ENCODE measurements at regions not wholly inside any gene's neighbourhood (a gene's known extent, or its start where the extent isn't known, plus 50 kb on each side); places are given as distances from the start of the nearest gene placed in this dataset.
A peak's percentile ranks its signal among the peaks of the same experiment; 100 is the strongest.
"Not testable (repeated sequence)": the region's sequence is repeated elsewhere in the genome, so short reads cannot be mapped to it uniquely, and the experiment has no call there.

- no peak for DNase-seq
Observed at GRCh38 chr12:131364903-131365820, 345.7 kb upstream of the SFSWAP start.

- DNase-seq = no peak
Observed at GRCh38 chr12:131365821-131366260, 345.0 kb upstream of the SFSWAP start.

- DNase-seq = no peak
Observed at GRCh38 chr12:131366261-131366871, 344.5 kb upstream of the SFSWAP start.

- not testable (repeated sequence) for DNase-seq
Observed at GRCh38 chr12:131367067-131367982, 343.6 kb upstream of the SFSWAP start.

DNA sequence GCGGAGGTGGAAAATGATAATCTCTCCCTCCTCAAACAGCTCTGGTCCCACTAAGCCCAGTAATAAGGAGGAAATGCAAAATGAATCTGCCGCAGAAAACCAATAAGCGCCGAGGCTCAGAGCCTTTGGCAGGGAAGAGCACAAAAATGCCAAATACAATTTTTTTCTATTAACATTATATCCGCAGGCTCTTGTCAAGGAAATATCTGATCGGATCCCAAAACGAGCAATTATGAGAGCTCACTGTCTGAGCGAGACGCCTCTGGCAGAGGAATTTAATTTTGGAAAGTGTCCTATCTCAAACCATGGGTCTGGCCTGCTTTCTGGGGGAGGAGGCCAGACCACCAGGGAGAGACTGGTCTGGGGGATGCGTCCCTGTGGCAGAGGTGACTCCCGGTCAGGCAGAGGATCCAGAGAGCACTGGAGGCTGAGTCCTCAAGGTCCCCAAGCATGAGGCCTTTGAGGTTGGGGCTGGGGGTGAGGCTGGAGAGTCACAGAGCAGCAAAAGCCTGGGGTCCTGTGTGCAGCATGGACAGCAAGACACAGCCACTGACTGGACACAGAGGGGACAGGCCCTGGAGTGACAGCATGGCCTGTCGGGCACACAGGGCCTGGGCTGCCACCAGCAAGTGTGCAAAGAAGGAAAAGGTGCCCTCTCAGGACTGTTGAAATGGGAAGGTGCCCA, 342.8 kb upstream of the SFSWAP start:
- no peak for DNase-seq

DNA sequence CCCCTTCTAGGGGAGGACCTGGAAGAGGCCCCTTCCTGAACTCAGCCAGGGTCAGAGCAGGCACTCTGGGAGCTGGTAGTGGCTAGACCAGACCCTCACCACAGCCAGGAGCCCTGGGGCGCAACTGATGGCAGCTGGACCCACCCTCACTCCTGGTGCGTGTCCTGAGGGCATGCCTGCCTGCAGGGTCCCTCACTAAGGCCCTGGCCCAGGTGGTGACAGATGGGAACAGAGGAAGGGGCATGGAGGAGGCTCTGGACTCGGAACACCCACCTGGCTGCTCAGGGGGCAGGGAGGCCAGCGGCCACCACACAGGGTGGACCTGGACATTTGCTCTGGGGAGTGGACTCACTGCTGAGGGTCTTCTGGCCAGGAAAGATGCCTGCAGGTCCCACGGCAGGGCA, 342.2 kb upstream of the SFSWAP start:
- DNase-seq = no peak

DNA sequence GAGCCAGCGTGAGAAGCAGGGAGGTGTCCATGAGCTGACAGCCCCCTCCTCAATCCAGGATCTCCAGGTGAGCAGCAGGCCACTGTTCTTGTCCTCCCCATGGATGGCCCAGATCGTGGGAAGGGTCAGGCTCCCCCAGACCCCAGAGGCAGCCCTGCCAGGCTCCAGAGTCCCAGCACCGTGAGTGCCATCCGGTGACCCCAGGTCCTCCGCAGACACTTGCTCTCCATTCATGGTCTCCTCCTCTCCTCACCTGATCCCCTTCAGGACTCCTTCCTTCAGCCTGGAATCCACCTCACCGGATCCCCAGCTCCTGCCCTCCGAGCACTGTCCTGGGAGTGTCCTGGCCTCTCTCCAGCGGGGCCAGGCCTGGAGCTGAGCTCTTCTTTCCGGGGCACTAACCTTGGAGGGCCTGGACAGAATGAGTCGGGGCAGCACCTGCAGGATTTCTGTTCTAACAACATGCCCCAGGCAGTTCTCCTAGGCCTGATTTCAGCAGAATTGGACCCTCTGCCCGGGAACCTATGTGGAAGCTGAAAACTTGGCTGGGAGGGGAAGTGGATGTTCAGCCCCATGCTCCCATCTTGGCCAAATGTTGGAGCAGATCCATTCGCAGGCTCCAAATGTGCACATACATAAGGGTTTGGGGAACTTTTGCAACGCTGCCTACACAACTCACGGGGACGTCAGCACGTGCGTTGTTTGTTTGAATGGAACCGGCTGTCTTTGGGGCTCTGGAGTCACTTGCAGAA, 341.6 kb upstream of the SFSWAP start:
- no peak for DNase-seq

DNA sequence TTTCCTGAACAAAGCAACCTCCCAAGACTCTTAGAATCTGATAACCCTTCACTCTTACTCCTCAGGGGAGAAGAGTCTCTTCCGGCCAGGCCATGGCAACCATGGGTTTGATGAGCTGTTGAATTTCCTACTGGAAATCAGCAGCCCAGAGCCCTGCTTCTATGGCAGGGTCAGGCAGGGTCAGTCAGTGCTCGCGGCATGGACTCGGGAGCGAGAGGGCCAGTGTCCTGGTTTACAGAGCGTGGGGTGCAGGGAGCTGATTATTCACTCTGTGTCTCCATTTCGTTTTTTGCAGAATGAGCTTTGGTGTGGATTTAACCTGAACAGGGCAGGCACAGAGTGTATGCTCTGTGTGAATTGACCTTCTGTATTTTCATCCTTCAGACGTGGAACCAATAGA, 340.6 kb upstream of the SFSWAP start:
- DNase-seq = no peak

DNA sequence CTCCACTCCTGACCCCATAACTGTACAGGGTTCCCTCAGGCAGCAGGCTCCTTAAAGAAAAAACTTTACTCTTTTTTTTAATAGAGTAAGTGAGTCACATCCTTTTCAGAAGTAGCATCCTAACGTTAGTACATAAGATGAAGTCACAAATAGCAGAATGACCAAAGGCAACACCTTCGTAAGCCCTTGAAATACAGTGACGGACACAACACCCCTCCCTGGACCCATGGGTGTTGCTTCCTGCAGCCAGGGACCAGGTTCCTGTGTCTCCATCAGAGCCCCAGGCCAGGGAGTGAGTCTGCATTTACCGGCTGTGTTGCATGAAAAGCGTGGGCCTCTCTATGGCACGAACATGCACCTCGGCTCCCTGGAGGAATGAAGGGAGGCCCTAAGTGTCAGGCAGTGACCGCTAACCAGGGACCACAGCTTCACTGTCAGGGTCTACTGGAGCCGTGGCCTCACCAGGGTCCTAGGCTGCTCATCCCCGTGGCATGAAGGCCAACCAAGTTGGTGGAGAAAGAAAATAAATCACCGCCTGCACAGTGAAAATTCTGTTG, 340.0 kb upstream of the SFSWAP start:
- no peak for DNase-seq

DNA sequence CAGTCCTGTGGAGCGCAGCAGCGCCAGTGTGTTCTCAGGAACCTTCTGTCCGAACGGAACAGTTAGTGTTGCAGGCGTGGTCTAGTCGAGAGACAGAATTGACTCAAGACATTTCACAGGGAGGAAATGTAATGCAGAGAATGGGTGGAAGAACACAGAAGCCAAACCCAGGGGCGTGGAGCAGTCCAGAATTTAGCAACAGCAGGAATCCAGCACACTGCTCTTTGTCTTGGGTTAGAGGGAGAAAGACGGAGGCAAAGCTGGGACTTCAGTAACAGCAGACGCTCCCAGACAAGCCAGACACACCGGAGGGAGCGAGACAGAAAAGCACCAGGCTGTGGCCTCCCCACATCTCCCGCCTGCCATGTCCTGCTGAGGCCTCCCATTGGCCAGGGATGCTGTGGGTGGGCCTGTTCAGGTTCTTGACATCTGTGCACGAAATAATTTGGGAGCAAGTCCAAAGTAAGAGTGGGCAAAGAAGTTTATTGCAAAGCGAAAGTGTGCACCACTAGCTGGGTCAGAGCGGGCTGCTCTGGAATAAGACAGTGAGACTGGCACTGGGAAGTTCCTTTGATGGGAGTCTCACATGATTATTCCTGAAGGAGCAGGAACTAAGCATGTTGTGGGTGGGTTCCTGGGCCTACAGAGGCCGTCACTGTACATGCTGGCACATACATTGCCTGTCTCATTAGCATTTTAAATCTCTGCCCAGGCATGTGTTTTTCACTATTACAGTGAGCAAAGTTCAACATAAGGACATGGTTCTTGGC, 339.3 kb upstream of the SFSWAP start:
- peak; percentile 3 for DNase-seq

DNA sequence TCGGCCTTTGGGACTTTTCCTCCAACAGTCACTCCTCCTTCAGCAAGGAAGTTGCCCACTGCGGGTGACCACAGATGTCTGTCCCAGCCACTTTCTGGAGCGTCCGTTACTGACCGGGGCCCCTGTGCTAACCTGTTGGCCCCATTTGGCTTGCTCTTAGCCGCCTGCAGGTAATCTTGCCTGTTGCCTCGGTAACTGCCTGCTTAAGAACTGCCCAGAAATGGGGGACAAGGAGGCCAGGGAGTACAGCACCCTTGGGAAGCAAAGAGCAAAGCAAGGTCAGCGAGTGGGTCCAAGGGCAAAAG, 338.8 kb upstream of the SFSWAP start:
- no peak for DNase-seq

DNA sequence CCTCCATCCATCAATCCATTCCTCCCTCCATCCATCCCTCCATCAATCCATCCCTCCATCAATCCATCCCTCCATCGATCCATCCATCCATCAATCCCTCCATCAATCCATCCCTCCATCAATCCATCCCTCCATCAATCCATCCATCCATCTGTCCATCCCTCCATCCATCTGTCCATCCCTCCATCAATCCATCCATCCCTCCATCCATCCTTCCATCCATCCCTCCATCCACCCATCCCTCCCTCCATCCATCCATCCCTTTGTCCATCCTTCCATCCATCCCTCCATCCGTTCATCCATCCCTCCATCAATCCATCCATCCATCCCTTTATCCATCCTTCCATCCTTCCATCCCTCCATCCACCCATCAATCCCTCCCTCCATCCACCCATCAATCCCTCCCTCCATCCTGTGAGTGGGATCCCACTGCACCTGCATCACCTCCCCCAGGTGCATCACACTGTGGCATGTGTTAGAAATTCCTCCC, 338.1 kb upstream of the SFSWAP start:
- DNase-seq = no peak

DNA sequence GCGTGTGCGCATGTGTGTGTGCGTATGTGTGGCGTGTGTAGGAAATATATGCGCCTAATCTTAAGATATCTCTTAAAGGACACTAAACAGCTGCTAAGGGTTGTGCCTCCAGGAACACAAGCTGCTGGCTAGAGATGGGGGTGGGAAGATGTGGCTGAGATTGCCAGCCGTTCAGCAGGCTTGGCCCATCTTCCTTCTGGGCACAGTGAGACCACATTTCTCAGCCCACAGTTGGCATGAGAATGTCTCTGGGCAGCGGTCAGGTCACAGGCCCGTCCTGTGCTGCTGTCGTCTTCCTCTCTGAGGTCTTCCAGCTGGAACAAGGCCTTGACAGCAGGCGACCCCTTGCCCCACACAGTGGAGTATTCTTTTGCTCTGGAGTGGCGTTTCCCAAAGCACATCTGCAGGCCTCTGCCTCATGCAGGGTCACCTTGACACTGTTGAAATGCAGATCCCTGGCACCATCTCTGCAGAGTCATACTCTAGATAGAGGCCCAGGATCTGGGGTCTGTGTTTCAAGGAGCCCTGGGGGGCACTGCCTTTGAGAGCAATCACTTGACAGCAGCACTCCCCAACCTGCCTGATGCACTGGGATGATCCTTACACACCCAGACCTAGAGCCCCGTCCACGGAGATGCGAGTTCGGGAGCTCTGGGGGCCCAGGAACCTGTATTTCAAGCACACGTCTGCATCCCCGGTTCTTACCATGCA, 335.5 kb upstream of the SFSWAP start:
- no peak for DNase-seq

DNA sequence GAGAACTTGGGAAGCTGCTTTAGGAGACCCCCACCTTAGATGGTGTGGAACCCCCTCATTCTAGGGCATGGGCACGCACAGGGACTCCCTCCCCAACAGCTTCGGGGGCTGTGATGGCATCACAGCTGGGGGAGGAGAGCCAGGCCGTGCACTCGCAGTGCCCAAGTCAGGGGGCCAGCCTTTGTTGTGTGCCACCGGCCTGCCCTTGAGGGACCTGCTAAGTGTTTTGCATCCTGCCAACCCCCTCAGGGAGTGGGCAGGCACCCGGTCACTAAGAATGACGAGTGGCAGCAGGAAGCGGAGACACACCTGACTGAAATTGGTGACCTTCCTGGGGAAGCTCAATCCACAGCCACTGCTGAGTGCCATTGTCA, 334.9 kb upstream of the SFSWAP start:
- no peak for DNase-seq

- no peak for DNase-seq
Observed at GRCh38 chr12:131378176-131378842, 332.6 kb upstream of the SFSWAP start.

DNA sequence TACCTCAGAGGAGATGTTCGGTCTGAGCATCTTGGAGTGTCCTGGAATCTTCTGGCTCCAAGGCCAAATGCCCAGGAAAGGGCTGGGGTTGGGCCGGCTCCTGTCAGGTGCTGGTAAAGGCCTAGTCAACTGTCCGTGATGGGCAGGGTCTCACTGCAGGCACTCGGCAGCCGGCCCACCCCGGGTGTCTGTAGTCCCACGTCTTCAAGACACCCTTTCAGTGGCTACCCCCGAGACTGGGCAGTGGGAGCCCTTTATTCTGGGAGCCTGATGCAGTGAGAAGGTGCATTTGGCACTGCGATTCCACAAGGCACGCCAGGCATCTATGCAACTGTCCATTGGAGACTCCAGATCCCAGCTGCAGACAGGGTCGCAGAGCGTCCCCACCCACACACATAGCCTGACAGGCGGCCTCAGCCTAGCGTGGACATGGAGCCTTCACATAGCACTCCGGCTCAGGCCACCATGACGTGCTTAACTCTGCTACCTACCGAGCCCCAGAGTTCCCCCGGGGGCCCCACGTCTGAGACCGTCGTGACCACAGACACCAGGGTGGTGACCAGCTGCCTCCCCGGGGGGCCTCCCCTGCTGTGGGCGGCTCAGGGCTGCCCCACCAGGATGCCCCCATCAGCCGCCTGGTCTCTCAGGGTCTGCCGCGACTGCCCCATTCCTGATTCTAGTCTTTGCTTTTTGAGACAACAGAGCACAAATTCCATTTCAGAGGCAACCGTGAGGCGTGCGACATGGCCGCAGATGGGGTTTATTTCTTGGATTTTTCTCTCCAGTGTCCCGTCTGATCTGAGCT, 331.8 kb upstream of the SFSWAP start:
- no peak for DNase-seq

- DNase-seq = no peak
Observed at GRCh38 chr12:131379738-131380137, 331.2 kb upstream of the SFSWAP start.

GRCh38 chr12:131380220-131380964, 330.5 kb upstream of the SFSWAP start:
- DNase-seq = no peak
